Muscle of leg (tissue), 3 donors: ENCODE measurements at regions not wholly inside any gene's neighbourhood (a gene's known extent, or its start where the extent isn't known, plus 50 kb on each side); places are given as distances from the start of the nearest gene placed in this dataset.
A peak's percentile ranks its signal among the peaks of the same experiment; 100 is the strongest.

Experiments used
- DNase-seq: peaks from one replicate; pipeline ENCODE4 v3.0.0; 2013
- H3K27ac ChIP-seq: one replicate; pipeline ENCODE4 v1.5.1; 2013; ENCODE audit warnings: mild to moderate bottlenecking, low read length, control low read depth
- H3K27me3 ChIP-seq: one replicate; pipeline ENCODE4 v1.6.1; 2013; ENCODE audit warnings: low read length; ENCODE audit not compliant: control insufficient read depth, insufficient read depth
- H3K36me3 ChIP-seq: one replicate; pipeline ENCODE4 v1.6.1; 2013; ENCODE audit warnings: low read length; ENCODE audit not compliant: control insufficient read depth, insufficient read depth
- H3K4me1 ChIP-seq: one replicate; pipeline ENCODE4 v1.6.1; 2013; ENCODE audit warnings: low read length; ENCODE audit not compliant: control insufficient read depth, insufficient read depth
- H3K4me3 ChIP-seq: one replicate; pipeline ENCODE4 v1.5.1; 2013; ENCODE audit warnings: low read length, control low read depth
- H3K9me3 ChIP-seq: replicated peaks from 2 replicates; pipeline ENCODE4 v1.6.1; 2013; ENCODE audit warnings: low read depth, low read length; ENCODE audit not compliant: control insufficient read depth
- WGBS: methylation state at CpG from one replicate; pipeline ENCODE4 v1.1.5; 2013; ENCODE audit warnings: missing lambda C conversion rate; ENCODE audit not compliant: insufficient coverage; 5-methylcytosine and 5-hydroxymethylcytosine counted together

GRCh38 chr10:128792426-128793140 is 666.4 kb upstream of the MKI67 start:
- Histone ChIP-seq H3K4me1 (no peaks in the 10 kb centered on the region), H3K9me3 (no peaks in the 10 kb centered on the region), H3K27me3 (no peaks in the 10 kb centered on the region), H3K4me3 (no peak overlapping the region), H3K27ac (no peak overlapping the region), H3K36me3 (no peaks in the 10 kb centered on the region)
- 80% methylated on average over 4 of the region's 9 CpGs for WGBS
- no peak for DNase-seq

- WGBS, result 96% methylated on average over 10 of the region's 10 CpGs
- Histone ChIP-seq H3K27me3 (no peaks in the 10 kb centered on the region), H3K9me3 (no peaks in the 10 kb centered on the region), H3K27ac (no peak overlapping the region), H3K4me3 (no peak overlapping the region), H3K36me3 (no peaks in the 10 kb centered on the region), H3K4me1 (no peaks in the 10 kb centered on the region)
- no peak for DNase-seq
Observed at GRCh38 chr10:128793726-128794655, 667.8 kb upstream of the MKI67 start.

GRCh38 chr10:128796396-128796912 is 670.2 kb upstream of the MKI67 start:
- Histone ChIP-seq H3K4me3 (no peak overlapping the region), H3K27me3 (no peaks in the 10 kb centered on the region), H3K27ac (no peak overlapping the region), H3K4me1 (no peaks in the 10 kb centered on the region), H3K36me3 (no peaks in the 10 kb centered on the region), H3K9me3 (no peaks in the 10 kb centered on the region)
- 88% methylated on average over 3 of the region's 3 CpGs for WGBS
- no peak for DNase-seq

GRCh38 chr10:128802062-128802461 is 665.0 kb upstream of the MGMT start:
- Histone ChIP-seq H3K9me3 (no peaks in the 10 kb centered on the region), H3K36me3 (no peaks in the 10 kb centered on the region), H3K27me3 (no peaks in the 10 kb centered on the region), H3K4me3 (no peak overlapping the region), H3K27ac (no peak overlapping the region), H3K4me1 (peaks cover 5% of the 10 kb centered on the region)
- WGBS, result 100% methylated on average over 1 of the region's 4 CpGs
- no peak for DNase-seq

- Histone ChIP-seq H3K4me1 (peaks cover 8% of the 10 kb centered on the region), H3K36me3 (no peaks in the 10 kb centered on the region), H3K9me3 (no peaks in the 10 kb centered on the region), H3K4me3 (no peak overlapping the region), H3K27ac (no peak overlapping the region), H3K27me3 (no peaks in the 10 kb centered on the region)
- WGBS, result 31% methylated on average over 3 of the region's 8 CpGs
- no peak for DNase-seq
Observed at GRCh38 chr10:128803790-128804189, 663.3 kb upstream of the MGMT start.

GRCh38 chr10:128804411-128804810 is 662.6 kb upstream of the MGMT start:
- 65% methylated on average over 2 of the region's 2 CpGs for WGBS
- Histone ChIP-seq H3K36me3 (no peaks in the 10 kb centered on the region), H3K4me1 (peaks cover 10% of the 10 kb centered on the region), H3K4me3 (no peak overlapping the region), H3K27me3 (no peaks in the 10 kb centered on the region), H3K27ac (no peak overlapping the region), H3K9me3 (no peaks in the 10 kb centered on the region)
- no peak for DNase-seq

GRCh38 chr10:128808921-128809440 is 658.1 kb upstream of the MGMT start:
- DNase-seq, result peak; percentile 89
- H3K4me1 ChIP-seq, result peaks cover 18% of the 10 kb centered on the region
- no peak overlapping the region for H3K4me3 ChIP-seq
- no peaks in the 10 kb centered on the region for H3K9me3 ChIP-seq
- H3K36me3 ChIP-seq, result no peaks in the 10 kb centered on the region
- H3K27me3 ChIP-seq, result no peaks in the 10 kb centered on the region
- H3K27ac ChIP-seq, result no peak overlapping the region
- 22% methylated on average over 2 of the region's 4 CpGs for WGBS

- WGBS, result 32% methylated on average over 3 of the region's 10 CpGs
- peak; percentile 87 for DNase-seq
- no peaks in the 10 kb centered on the region for H3K9me3 ChIP-seq
- H3K4me3 ChIP-seq, result no peak overlapping the region
- H3K27me3 ChIP-seq, result no peaks in the 10 kb centered on the region
- no peaks in the 10 kb centered on the region for H3K36me3 ChIP-seq
- peak overlapping the region; percentile 59 for H3K27ac ChIP-seq
- H3K4me1 ChIP-seq, result peaks cover 19% of the 10 kb centered on the region
Observed at GRCh38 chr10:128811511-128811910, 655.5 kb upstream of the MGMT start.

GRCh38 chr10:128812000-128812399 is 655.0 kb upstream of the MGMT start:
- peak; percentile 95 for DNase-seq
- no peaks in the 10 kb centered on the region for H3K27me3 ChIP-seq
- 22% methylated on average over 14 of the region's 15 CpGs for WGBS
- no peaks in the 10 kb centered on the region for H3K9me3 ChIP-seq
- peaks cover 19% of the 10 kb centered on the region for H3K4me1 ChIP-seq
- H3K27ac ChIP-seq, result peak overlapping the region; percentile 59
- H3K4me3 ChIP-seq, result no peak overlapping the region
- H3K36me3 ChIP-seq, result no peaks in the 10 kb centered on the region

- no peak overlapping the region for H3K27ac ChIP-seq
- peaks cover 16% of the 10 kb centered on the region for H3K4me1 ChIP-seq
- H3K36me3 ChIP-seq, result no peaks in the 10 kb centered on the region
- 40% methylated on average over 1 of the region's 3 CpGs for WGBS
- DNase-seq, result no peak
- no peak overlapping the region for H3K4me3 ChIP-seq
- no peaks in the 10 kb centered on the region for H3K27me3 ChIP-seq
- no peaks in the 10 kb centered on the region for H3K9me3 ChIP-seq
Observed at GRCh38 chr10:128813574-128813973, 653.5 kb upstream of the MGMT start.
